ENCODE measurements at regions not wholly inside any gene's neighbourhood (a gene's known extent, or its start where the extent isn't known, plus 50 kb on each side); places are given as distances from the start of the nearest gene placed in this dataset.

DNA sequence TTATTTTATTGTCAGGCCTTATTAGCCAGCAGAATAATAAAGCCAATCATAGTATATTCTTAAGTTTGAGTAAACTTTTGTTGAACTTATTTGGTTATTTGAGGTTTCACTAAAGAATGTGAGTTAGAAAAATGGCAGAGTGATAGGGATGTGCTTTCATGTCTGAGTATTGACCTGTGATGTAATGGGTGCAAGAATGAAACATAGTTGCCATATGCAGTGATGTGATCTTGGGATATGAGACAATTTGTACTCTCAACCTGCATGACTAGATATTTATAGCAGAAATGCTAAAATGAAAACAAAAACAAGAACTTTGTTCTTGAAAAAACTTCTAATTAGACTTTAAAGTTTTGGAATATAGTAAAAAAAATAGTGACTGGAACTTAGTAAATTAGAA lies 97.9 kb downstream of the DISP1 start:
- Histone ChIP-seq H3K9me3 (ENCODE audit: control insufficient read depth in 1 of 2, insufficient read depth in 1 of 2, low read depth in 1 of 2, low read length in 2 of 2) (no peaks in the 10 kb centered on the region), H3K4me3 (replicated peaks in 1 of 2; ENCODE audit: low read depth in 1 of 2, low read length in 2 of 2) (no peak overlapping the region), H3K36me3 (ENCODE audit: control insufficient read depth in 1 of 2, insufficient read depth in 2 of 2, low read length in 2 of 2) (no peaks in the 10 kb centered on the region), H3K4me1 (ENCODE audit: control insufficient read depth in 1 of 2, insufficient read depth in 2 of 2, low read length in 2 of 2) (no peaks in the 10 kb centered on the region), H3K9me2 (ENCODE audit: insufficient read depth) (no peaks in the 10 kb centered on the region), H3K79me2 (ENCODE audit: insufficient read depth, low read length) (no peaks in the 10 kb centered on the region), H4K20me1 (ENCODE audit: insufficient read depth) (no peaks in the 10 kb centered on the region), H3K27me3 (ENCODE audit: insufficient read depth, low read length) (no peaks in the 10 kb centered on the region), H3K27ac (ENCODE audit: low read depth, low read length) (no peak overlapping the region), H2AFZ (ENCODE audit: low read depth, low read length, poor library complexity, severe bottlenecking) (no peak overlapping the region), H3K4me2 (ENCODE audit: low read length) (no peak overlapping the region), H3K9ac (ENCODE audit: low read length) (no peak overlapping the region)
- ChIA-PET RAD21 (ENCODE audit: low non-redundant PET in 1 of 2, low total read pairs in 2 of 2, uncharacterized antibody in 2 of 2, unreplicated experiment in 2 of 2) (no interaction called here), POLR2A (no interaction called here), CTCF (no interaction called here)
- BruUV-seq (replicated peaks), result no TSS peak
- no peak for DNase-seq (ENCODE audit: low read depth, low spot score)
- TF ChIP-seq, protein P1, sequence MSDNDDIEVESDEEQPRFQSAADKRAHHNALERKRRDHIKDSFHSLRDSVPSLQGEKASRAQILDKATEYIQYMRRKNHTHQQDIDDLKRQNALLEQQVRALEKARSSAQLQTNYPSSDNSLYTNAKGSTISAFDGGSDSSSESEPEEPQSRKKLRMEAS (IDR thresholded peaks at IDR 0.05), result no peak
- no peak for TF ChIP-seq YY1 (IDR thresholded peaks at IDR 0.05; ENCODE audit: extremely low read depth, insufficient replicate concordance, low read depth, low read length)
- no peak for TF ChIP-seq SRF (IDR thresholded peaks at IDR 0.05; ENCODE audit: low read depth)
- TF ChIP-seq, protein P2, sequence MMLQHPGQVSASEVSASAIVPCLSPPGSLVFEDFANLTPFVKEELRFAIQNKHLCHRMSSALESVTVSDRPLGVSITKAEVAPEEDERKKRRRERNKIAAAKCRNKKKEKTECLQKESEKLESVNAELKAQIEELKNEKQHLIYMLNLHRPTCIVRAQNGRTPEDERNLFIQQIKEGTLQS (IDR thresholded peaks at IDR 0.05), result no peak
- no peak for TF ChIP-seq CBX3 (IDR thresholded peaks at IDR 0.05; ENCODE audit: low read depth)
- TF ChIP-seq ZNF274 (IDR thresholded peaks at IDR 0.05; ENCODE audit: low read depth, low read length), result no peak
- no peak for TF ChIP-seq POLR2A (IDR thresholded peaks at IDR 0.05; ENCODE audit: borderline replicate concordance, extremely low read depth, insufficient read depth, insufficient read length)
- no peak for TF ChIP-seq ELF1 (IDR thresholded peaks at IDR 0.05; ENCODE audit: borderline replicate concordance, low read depth)
- TF ChIP-seq ZFX (IDR thresholded peaks at IDR 0.05), result no peak
- TF ChIP-seq TCF7L2 (IDR thresholded peaks at IDR 0.05; ENCODE audit: borderline replicate concordance, extremely low read depth, insufficient read depth, insufficient read length), result no peak
- TF ChIP-seq POLR2AphosphoS5 (IDR thresholded peaks at IDR 0.05; ENCODE audit: low read depth, low read length), result no peak
- no peak for TF ChIP-seq FOSL1 (IDR thresholded peaks at IDR 0.05; ENCODE audit: low read depth)
- no peak for TF ChIP-seq EZH2phosphoT487 (IDR thresholded peaks at IDR 0.05; ENCODE audit: borderline replicate concordance)
- TF ChIP-seq, protein P3, sequence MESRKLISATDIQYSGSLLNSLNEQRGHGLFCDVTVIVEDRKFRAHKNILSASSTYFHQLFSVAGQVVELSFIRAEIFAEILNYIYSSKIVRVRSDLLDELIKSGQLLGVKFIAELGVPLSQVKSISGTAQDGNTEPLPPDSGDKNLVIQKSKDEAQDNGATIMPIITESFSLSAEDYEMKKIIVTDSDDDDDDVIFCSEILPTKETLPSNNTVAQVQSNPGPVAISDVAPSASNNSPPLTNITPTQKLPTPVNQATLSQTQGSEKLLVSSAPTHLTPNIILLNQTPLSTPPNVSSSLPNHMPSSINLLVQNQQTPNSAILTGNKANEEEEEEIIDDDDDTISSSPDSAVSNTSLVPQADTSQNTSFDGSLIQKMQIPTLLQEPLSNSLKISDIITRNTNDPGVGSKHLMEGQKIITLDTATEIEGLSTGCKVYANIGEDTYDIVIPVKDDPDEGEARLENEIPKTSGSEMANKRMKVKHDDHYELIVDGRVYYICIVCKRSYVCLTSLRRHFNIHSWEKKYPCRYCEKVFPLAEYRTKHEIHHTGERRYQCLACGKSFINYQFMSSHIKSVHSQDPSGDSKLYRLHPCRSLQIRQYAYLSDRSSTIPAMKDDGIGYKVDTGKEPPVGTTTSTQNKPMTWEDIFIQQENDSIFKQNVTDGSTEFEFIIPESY (IDR thresholded peaks at IDR 0.05; ENCODE audit: extremely low read depth, insufficient replicate concordance, low read length), result no peak
- TF ChIP-seq SIN3A (IDR thresholded peaks at IDR 0.05; ENCODE audit: low read depth), result no peak
- TF ChIP-seq SP1 (IDR thresholded peaks at IDR 0.05; ENCODE audit: low read depth), result no peak
- no peak for TF ChIP-seq JUND (IDR thresholded peaks at IDR 0.05)
- TF ChIP-seq, protein P4, sequence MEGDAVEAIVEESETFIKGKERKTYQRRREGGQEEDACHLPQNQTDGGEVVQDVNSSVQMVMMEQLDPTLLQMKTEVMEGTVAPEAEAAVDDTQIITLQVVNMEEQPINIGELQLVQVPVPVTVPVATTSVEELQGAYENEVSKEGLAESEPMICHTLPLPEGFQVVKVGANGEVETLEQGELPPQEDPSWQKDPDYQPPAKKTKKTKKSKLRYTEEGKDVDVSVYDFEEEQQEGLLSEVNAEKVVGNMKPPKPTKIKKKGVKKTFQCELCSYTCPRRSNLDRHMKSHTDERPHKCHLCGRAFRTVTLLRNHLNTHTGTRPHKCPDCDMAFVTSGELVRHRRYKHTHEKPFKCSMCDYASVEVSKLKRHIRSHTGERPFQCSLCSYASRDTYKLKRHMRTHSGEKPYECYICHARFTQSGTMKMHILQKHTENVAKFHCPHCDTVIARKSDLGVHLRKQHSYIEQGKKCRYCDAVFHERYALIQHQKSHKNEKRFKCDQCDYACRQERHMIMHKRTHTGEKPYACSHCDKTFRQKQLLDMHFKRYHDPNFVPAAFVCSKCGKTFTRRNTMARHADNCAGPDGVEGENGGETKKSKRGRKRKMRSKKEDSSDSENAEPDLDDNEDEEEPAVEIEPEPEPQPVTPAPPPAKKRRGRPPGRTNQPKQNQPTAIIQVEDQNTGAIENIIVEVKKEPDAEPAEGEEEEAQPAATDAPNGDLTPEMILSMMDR (IDR thresholded peaks at IDR 0.05 in 2 of 3, conservative IDR thresholded peaks at IDR 0.05 in 1 of 3; ENCODE audit: borderline replicate concordance in 1 of 3, insufficient read depth in 1 of 3, low read depth in 2 of 3, low read length in 2 of 3), result no peak
- TF ChIP-seq, protein P5, sequence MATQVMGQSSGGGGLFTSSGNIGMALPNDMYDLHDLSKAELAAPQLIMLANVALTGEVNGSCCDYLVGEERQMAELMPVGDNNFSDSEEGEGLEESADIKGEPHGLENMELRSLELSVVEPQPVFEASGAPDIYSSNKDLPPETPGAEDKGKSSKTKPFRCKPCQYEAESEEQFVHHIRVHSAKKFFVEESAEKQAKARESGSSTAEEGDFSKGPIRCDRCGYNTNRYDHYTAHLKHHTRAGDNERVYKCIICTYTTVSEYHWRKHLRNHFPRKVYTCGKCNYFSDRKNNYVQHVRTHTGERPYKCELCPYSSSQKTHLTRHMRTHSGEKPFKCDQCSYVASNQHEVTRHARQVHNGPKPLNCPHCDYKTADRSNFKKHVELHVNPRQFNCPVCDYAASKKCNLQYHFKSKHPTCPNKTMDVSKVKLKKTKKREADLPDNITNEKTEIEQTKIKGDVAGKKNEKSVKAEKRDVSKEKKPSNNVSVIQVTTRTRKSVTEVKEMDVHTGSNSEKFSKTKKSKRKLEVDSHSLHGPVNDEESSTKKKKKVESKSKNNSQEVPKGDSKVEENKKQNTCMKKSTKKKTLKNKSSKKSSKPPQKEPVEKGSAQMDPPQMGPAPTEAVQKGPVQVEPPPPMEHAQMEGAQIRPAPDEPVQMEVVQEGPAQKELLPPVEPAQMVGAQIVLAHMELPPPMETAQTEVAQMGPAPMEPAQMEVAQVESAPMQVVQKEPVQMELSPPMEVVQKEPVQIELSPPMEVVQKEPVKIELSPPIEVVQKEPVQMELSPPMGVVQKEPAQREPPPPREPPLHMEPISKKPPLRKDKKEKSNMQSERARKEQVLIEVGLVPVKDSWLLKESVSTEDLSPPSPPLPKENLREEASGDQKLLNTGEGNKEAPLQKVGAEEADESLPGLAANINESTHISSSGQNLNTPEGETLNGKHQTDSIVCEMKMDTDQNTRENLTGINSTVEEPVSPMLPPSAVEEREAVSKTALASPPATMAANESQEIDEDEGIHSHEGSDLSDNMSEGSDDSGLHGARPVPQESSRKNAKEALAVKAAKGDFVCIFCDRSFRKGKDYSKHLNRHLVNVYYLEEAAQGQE (IDR thresholded peaks at IDR 0.05; ENCODE audit: low read depth), result no peak
- intact Hi-C loops (cut with micrococcal nuclease), result no loop called here
- no peak for ATAC-seq
